Erythroblast (primary cell): ENCODE measurements at regions not wholly inside any gene's neighbourhood (a gene's known extent, or its start where the extent isn't known, plus 50 kb on each side); places are given as distances from the start of the nearest gene placed in this dataset.

Experiments used
- GATA1 ChIP-seq: IDR thresholded peaks from 2 replicates; pipeline ENCODE4 v1.6.1; 2011; ENCODE audit warnings: low read depth, mild to moderate bottlenecking, control low read depth, low read length, moderate library complexity
- POLR2A ChIP-seq: IDR thresholded peaks from 2 replicates; pipeline ENCODE4 v1.6.1; 2011; ENCODE audit warnings: mild to moderate bottlenecking, low read length

DNA sequence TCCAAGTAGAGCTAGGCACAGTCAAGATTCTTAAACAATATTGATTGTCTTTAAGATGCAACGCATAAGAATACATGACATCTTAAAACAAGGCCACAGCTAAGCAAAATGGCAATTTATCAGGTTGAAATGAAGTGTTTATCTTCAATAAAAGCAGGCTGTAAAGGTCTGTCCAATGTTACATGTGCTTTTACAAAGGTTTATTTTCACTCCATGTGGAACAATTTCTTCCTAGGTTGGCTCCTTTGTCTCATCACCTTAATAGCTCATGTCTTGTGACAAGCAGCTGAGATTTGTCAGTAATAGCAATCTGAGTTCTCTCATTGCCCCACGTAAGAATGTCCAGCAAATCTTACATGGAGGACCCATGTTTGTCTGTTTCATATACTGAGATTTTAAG is 437.6 kb downstream of the GPAM start:
- TF ChIP-seq POLR2A = no peak
- TF ChIP-seq GATA1 = no peak
